ENCODE measurements at regions not wholly inside any gene's neighbourhood (a gene's known extent, or its start where the extent isn't known, plus 50 kb on each side); places are given as distances from the start of the nearest gene placed in this dataset.

GRCh38 chr1:240036526-240036925 lies 55.2 kb upstream of the FMN2 start:
- H3K27me3 ChIP-seq (ENCODE audit: control insufficient read depth, insufficient read depth, low read length), result no peaks in the 10 kb centered on the region
- no peak overlapping the region for H3K4me3 ChIP-seq (replicated peaks in 1 of 4; ENCODE audit: control extremely low read depth in 1 of 4, insufficient read depth in 1 of 4, low read depth in 3 of 4, low read length in 4 of 4)
- no peak overlapping the region for H2AFZ ChIP-seq (ENCODE audit: low read length)
- TF ChIP-seq CTCF (conservative IDR thresholded peaks at IDR 0.05 in 1 of 2, IDR thresholded peaks at IDR 0.05 in 1 of 2; ENCODE audit: low read depth in 1 of 2, low read length in 2 of 2) (no peak), EZH2 (IDR thresholded peaks at IDR 0.05; ENCODE audit: low read length, missing control alignments) (no peak)
- H3K9me3 ChIP-seq (ENCODE audit: control insufficient read depth, insufficient read depth, low read depth, low read length), result no peaks in the 10 kb centered on the region
- H3K36me3 ChIP-seq (ENCODE audit: control insufficient read depth, insufficient read depth, low read length), result no peaks in the 10 kb centered on the region
- no peaks in the 10 kb centered on the region for H4K20me1 ChIP-seq (ENCODE audit: control insufficient read depth, extremely low read depth, insufficient read depth, low read length)
- no peak overlapping the region for H3K27ac ChIP-seq (ENCODE audit: insufficient read depth, low read length)
- H3K4me2 ChIP-seq (ENCODE audit: extremely low read depth, insufficient read depth, low read length), result no peak overlapping the region
- no peaks in the 10 kb centered on the region for H3K4me1 ChIP-seq (ENCODE audit: control insufficient read depth, extremely low read depth, insufficient read depth, low read length)
- H3K79me2 ChIP-seq (ENCODE audit: control insufficient read depth, insufficient read depth, low read length), result no peaks in the 10 kb centered on the region
- no peak overlapping the region for H3K9ac ChIP-seq (ENCODE audit: insufficient read depth, low read length)
- DNase-seq (ENCODE audit: low read depth in 2 of 2), result no peak
